ENCODE measurements at regions not wholly inside any gene's neighbourhood (a gene's known extent, or its start where the extent isn't known, plus 50 kb on each side); places are given as distances from the start of the nearest gene placed in this dataset.

DNA sequence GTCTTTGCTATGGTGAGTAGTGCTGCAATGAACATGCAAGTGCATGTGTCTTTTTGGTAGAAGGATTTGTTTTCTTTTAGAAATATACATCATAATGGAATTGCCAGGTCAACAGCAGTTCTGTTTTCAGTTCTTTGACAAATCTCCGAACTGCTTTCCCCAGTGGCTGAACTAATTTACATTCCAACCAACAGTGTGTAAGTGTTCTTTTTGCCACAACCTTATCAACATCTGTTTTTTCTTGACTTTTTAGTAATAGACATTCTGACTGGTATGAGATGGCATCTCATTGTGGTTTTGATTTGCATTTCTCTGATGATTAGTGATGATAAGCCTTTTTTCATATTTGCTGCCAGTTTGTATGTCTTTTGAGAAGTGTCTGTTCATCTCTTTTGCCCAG is 406.3 kb downstream of the DTHD1 start:
- Histone ChIP-seq H3K4me2 (ENCODE audit: insufficient read depth, low read length) (no peak overlapping the region), H3K9me3 (ENCODE audit: insufficient read depth, low read length, severe bottlenecking) (no peaks in the 10 kb centered on the region), H3K36me3 (ENCODE audit: insufficient read depth, low read length) (no peaks in the 10 kb centered on the region), H2AFZ (ENCODE audit: low read depth, low read length) (no peak overlapping the region), H4K20me1 (ENCODE audit: insufficient read depth, low read length) (no peaks in the 10 kb centered on the region), H3K79me2 (ENCODE audit: insufficient read depth, low read length) (no peaks in the 10 kb centered on the region), H3K4me1 (ENCODE audit: insufficient read depth, low read length) (no peaks in the 10 kb centered on the region), H3K9ac (ENCODE audit: low read depth, low read length) (no peak overlapping the region), H3K27ac (ENCODE audit: low read length) (no peak overlapping the region), H3K27me3 (ENCODE audit: insufficient read depth, low read length, poor library complexity) (no peaks in the 10 kb centered on the region), H3K4me3 (ENCODE audit: low read depth in 1 of 2, low read length in 2 of 2) (no peak overlapping the region)
- TF ChIP-seq EZH2 (IDR thresholded peaks at IDR 0.05; ENCODE audit: borderline replicate concordance, low read depth, low read length, severe bottlenecking): no peak
- TF ChIP-seq, protein P1, sequence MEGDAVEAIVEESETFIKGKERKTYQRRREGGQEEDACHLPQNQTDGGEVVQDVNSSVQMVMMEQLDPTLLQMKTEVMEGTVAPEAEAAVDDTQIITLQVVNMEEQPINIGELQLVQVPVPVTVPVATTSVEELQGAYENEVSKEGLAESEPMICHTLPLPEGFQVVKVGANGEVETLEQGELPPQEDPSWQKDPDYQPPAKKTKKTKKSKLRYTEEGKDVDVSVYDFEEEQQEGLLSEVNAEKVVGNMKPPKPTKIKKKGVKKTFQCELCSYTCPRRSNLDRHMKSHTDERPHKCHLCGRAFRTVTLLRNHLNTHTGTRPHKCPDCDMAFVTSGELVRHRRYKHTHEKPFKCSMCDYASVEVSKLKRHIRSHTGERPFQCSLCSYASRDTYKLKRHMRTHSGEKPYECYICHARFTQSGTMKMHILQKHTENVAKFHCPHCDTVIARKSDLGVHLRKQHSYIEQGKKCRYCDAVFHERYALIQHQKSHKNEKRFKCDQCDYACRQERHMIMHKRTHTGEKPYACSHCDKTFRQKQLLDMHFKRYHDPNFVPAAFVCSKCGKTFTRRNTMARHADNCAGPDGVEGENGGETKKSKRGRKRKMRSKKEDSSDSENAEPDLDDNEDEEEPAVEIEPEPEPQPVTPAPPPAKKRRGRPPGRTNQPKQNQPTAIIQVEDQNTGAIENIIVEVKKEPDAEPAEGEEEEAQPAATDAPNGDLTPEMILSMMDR (IDR thresholded peaks at IDR 0.05; ENCODE audit: borderline replicate concordance, extremely low read depth, low read length, poor library complexity, severe bottlenecking): no peak
- ATAC-seq (ENCODE audit: insufficient read depth, low read depth) (no peak), DNase-seq (no peak)

DNA sequence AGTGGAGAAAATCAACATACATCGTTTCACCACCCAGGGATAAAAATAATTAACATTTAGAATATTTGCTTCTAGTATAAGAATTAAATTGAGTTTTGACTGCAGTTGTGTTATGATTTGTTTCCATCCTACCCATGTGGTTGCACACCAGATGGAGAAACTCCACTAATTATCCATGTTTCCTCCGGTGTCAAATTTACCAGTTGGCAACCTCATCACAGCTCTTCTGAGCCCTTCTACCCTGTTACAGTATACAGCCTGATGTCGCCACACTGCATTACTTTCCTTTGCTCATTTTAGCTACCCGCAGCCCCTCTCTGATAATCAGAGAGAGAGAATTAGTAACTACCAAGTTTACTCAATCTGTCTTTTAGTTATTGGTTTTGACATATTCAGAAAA is 411.2 kb downstream of the DTHD1 start:
- Histone ChIP-seq H3K4me2 (ENCODE audit: insufficient read depth, low read length) (no peak overlapping the region), H3K27ac (ENCODE audit: low read length) (no peak overlapping the region), H3K4me3 (ENCODE audit: low read depth in 1 of 2, low read length in 2 of 2) (no peak overlapping the region), H3K9me3 (ENCODE audit: insufficient read depth, low read length, severe bottlenecking) (no peaks in the 10 kb centered on the region), H3K9ac (ENCODE audit: low read depth, low read length) (no peak overlapping the region), H3K27me3 (ENCODE audit: insufficient read depth, low read length, poor library complexity) (no peaks in the 10 kb centered on the region), H4K20me1 (ENCODE audit: insufficient read depth, low read length) (no peaks in the 10 kb centered on the region), H3K79me2 (ENCODE audit: insufficient read depth, low read length) (no peaks in the 10 kb centered on the region), H2AFZ (ENCODE audit: low read depth, low read length) (no peak overlapping the region), H3K36me3 (ENCODE audit: insufficient read depth, low read length) (no peaks in the 10 kb centered on the region), H3K4me1 (ENCODE audit: insufficient read depth, low read length) (no peaks in the 10 kb centered on the region)
- no peak for DNase-seq
- no peak for TF ChIP-seq EZH2 (IDR thresholded peaks at IDR 0.05; ENCODE audit: borderline replicate concordance, low read depth, low read length, severe bottlenecking)
- TF ChIP-seq, protein P1 (IDR thresholded peaks at IDR 0.05; ENCODE audit: borderline replicate concordance, extremely low read depth, low read length, poor library complexity, severe bottlenecking): no peak
- no peak for ATAC-seq (ENCODE audit: insufficient read depth, low read depth)

DNA sequence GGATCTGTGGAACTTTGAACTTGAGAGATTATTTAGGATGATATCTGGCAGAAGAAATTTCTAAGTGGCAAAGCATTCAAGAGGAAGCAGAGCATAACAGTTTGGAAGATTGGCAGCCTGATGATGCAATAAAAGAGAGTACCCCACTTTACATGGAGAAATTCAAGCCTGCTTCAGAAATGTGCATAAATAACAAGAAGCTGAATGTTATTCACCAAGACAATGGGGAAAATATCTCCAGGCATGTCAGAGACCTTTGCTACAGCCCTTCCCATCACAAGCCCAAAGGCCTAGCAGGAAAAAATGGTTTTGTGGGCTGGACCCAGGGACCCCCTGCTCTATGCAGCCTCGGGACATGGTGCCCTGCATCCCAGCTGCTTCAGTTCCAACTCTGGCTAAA is 420.8 kb downstream of the DTHD1 start:
- TF ChIP-seq, protein P1 (IDR thresholded peaks at IDR 0.05; ENCODE audit: borderline replicate concordance, extremely low read depth, low read length, poor library complexity, severe bottlenecking): no peak
- no peak for TF ChIP-seq EZH2 (IDR thresholded peaks at IDR 0.05; ENCODE audit: borderline replicate concordance, low read depth, low read length, severe bottlenecking)
- Histone ChIP-seq H3K9ac (ENCODE audit: low read depth, low read length) (no peak overlapping the region), H3K4me1 (ENCODE audit: insufficient read depth, low read length) (no peaks in the 10 kb centered on the region), H2AFZ (ENCODE audit: low read depth, low read length) (no peak overlapping the region), H3K9me3 (ENCODE audit: insufficient read depth, low read length, severe bottlenecking) (no peaks in the 10 kb centered on the region), H3K4me2 (ENCODE audit: insufficient read depth, low read length) (no peak overlapping the region), H3K4me3 (ENCODE audit: low read depth in 1 of 2, low read length in 2 of 2) (no peak overlapping the region), H3K36me3 (ENCODE audit: insufficient read depth, low read length) (no peaks in the 10 kb centered on the region), H4K20me1 (ENCODE audit: insufficient read depth, low read length) (no peaks in the 10 kb centered on the region), H3K27ac (ENCODE audit: low read length) (no peak overlapping the region), H3K79me2 (ENCODE audit: insufficient read depth, low read length) (no peaks in the 10 kb centered on the region), H3K27me3 (ENCODE audit: insufficient read depth, low read length, poor library complexity) (no peaks in the 10 kb centered on the region)
- DNase-seq (no peak), ATAC-seq (ENCODE audit: insufficient read depth, low read depth) (no peak)

DNA sequence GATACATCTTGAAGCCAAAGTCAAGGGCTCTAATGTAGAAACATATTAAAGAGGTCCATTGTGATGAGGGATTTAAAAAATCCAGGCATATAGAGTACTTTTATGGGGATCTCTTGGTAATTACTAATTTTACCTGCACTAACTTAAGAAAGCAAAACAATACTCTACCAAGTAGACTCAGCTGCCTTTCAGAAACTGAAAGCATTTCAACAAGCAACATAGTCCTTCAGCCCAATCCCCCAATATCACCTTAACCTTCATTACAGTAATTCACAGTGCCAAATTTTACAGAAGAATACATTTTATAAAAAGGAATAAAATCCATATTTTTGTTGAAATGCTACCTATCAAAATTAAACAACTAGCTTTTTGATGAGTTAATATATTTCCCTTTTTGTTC is 422.9 kb downstream of the DTHD1 start:
- H3K9me3 ChIP-seq (ENCODE audit: insufficient read depth, low read length, severe bottlenecking): no peaks in the 10 kb centered on the region
- no peak overlapping the region for H3K4me2 ChIP-seq (ENCODE audit: insufficient read depth, low read length)
- H2AFZ ChIP-seq (ENCODE audit: low read depth, low read length): no peak overlapping the region
- ATAC-seq (ENCODE audit: insufficient read depth, low read depth): no peak
- no peak for DNase-seq
- no peak overlapping the region for H3K27ac ChIP-seq (ENCODE audit: low read length)
- H3K36me3 ChIP-seq (ENCODE audit: insufficient read depth, low read length): no peaks in the 10 kb centered on the region
- no peaks in the 10 kb centered on the region for H4K20me1 ChIP-seq (ENCODE audit: insufficient read depth, low read length)
- no peaks in the 10 kb centered on the region for H3K27me3 ChIP-seq (ENCODE audit: insufficient read depth, low read length, poor library complexity)
- no peaks in the 10 kb centered on the region for H3K4me1 ChIP-seq (ENCODE audit: insufficient read depth, low read length)
- no peaks in the 10 kb centered on the region for H3K79me2 ChIP-seq (ENCODE audit: insufficient read depth, low read length)
- TF ChIP-seq, protein P1 (IDR thresholded peaks at IDR 0.05; ENCODE audit: borderline replicate concordance, extremely low read depth, low read length, poor library complexity, severe bottlenecking): no peak
- TF ChIP-seq EZH2 (IDR thresholded peaks at IDR 0.05; ENCODE audit: borderline replicate concordance, low read depth, low read length, severe bottlenecking): no peak
- no peak overlapping the region for H3K9ac ChIP-seq (ENCODE audit: low read depth, low read length)
- H3K4me3 ChIP-seq (ENCODE audit: low read depth in 1 of 2, low read length in 2 of 2): no peak overlapping the region
